GM21576 (cell line): ENCODE measurements at regions not wholly inside any gene's neighbourhood (a gene's known extent, or its start where the extent isn't known, plus 50 kb on each side); places are given as distances from the start of the nearest gene placed in this dataset.
"Not testable (repeated sequence)": the region's sequence is repeated elsewhere in the genome, so short reads cannot be mapped to it uniquely, and the experiment has no call there.

ENCODE experiments used
- ATAC-seq: cut with Tn5 transposase; IDR thresholded peaks from one replicate; pipeline ENCODE4 v1.9.1; 2021; ENCODE audit warnings: mild to moderate bottlenecking, moderate library complexity; ENCODE audit not compliant: unreplicated experiment

- no peak for ATAC-seq
Measured at GRCh38 chr6:112401083-112401482, 54.0 kb downstream of the RFPL4B start.

GRCh38 chr6:112407101-112407590 lies 60.0 kb downstream of the RFPL4B start:
- ATAC-seq, result no peak

- no peak for ATAC-seq
Measured at GRCh38 chr6:112408522-112408921, 61.4 kb downstream of the RFPL4B start.

DNA sequence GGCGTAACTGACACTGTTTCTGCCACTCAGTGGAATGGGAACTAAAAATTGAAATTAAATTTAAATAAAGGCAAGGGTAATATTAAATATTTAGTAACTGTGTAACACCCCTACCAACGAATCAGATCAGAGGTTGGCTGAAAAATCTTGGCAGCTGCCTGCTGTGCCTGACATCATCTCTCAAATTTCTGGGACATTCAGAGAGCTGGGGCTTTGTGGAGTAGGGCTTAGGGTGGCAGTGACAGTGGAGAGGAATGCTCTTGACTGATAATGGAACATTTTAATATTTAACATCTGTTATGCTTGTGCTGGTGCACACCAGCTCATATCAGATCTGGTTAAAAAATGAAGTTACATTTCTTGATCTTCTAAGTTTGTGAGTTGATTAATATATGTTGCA lies 62.2 kb downstream of the RFPL4B start:
- no peak for ATAC-seq

DNA sequence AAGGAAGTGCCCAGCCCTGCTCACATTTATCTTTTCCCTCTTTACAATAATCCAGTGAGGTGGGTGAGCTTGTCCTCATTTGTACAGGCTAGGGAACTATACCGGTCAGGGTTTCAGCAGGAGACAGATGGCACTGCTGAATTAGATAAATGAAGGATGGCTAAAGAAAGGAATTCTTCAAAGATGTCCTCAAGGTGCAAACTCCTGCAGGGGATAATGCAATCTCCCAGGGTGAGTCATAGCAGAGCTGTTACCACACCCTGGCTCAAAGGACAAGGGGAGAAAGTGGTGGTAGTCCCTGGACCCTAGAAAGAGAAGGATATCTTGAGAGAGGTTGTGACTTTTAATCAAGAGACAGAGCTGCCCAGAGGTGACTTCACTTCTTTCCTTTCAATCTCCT lies 66.7 kb downstream of the RFPL4B start:
- no peak for ATAC-seq

GRCh38 chr6:112415366-112415765 lies 68.2 kb downstream of the RFPL4B start:
- ATAC-seq, result no peak

DNA sequence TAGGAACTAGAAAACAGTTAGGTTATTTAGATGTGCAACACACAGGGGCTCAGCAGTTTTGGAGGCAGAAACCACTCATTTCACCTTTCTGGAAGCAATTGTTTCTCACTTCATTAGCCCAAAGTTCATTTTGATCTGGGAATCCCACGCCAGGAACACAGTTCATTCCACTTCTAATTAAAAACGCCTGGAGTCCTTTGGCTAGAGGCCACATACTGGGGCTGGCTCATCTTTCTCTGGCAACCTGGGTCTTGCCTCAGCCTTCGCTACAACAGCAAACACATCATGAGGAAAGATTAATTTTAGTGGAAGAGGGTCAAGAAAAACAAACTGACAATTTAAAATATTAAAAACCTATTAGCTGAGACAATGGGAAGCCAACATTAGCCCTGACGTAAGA lies 69.7 kb downstream of the RFPL4B start:
- no peak for ATAC-seq

GRCh38 chr6:112427011-112427410 lies 79.9 kb downstream of the RFPL4B start:
- not testable (repeated sequence) for ATAC-seq

GRCh38 chr6:112427499-112427898 lies 80.4 kb downstream of the RFPL4B start:
- ATAC-seq, result no peak

- no peak for ATAC-seq
Measured at GRCh38 chr6:112428477-112428876, 81.3 kb downstream of the RFPL4B start.

GRCh38 chr6:112429226-112429625 lies 82.1 kb downstream of the RFPL4B start:
- ATAC-seq, result no peak

DNA sequence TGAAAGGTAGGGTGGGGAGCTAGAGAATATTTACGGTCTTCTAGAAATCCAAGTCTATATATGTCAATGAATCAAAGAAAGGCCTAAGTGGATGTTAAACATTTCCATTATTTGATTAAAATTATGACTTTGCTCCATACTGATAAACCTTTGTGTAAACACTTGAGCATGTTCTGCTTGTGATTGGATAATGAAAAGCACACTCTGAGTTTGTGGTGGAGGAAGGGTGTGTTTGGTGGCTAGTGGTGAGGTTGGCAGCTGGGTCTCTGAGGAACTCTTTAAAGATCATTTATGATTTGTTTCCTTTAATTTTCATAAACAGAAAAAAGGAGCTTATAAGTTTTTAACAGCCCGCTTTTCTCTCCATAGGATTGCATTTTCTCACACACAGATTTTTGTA lies 84.7 kb downstream of the RFPL4B start:
- ATAC-seq, result no peak

GRCh38 chr6:112432853-112433252 lies 85.7 kb downstream of the RFPL4B start:
- ATAC-seq, result no peak

DNA sequence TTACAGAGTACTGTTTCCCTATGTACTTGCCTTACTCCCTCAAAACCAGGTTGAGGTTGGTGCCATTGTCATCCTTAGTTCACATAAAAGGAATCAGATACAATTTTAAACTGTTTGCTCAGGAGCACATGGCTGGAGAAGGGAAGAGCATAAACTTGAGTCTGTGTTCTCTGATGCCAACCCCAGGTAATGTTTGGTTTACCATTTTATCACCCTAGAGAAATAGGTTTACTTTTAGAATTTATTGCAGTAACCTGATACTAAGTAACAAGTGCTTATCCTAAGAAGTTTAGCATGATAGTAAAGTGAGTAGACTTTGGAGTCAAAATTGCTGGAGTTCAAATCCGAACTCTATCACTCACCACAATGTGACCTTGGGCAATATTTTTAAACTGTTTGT lies 86.3 kb downstream of the RFPL4B start:
- no peak for ATAC-seq

- ATAC-seq, result no peak
Measured at GRCh38 chr6:112434896-112435435, 87.8 kb downstream of the RFPL4B start.

DNA sequence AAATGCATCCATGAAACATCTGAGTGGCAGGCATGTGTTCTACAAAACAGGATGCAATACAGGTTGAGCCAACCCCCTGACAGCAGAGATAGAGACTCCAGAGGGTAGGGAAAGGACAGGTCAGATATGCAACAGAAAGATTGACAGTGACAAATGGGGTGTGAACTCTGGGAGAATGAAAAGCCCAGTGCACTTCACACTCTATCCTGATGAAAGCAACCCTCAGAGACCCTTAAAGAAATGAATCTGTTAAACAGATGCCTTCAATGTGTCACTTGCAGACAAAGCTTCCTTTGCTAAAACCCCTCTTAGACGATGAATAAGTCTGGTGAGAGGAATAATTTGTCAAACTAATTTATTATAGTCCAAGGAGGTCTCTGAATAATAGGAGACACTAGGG lies 89.9 kb downstream of the RFPL4B start:
- ATAC-seq, result no peak

DNA sequence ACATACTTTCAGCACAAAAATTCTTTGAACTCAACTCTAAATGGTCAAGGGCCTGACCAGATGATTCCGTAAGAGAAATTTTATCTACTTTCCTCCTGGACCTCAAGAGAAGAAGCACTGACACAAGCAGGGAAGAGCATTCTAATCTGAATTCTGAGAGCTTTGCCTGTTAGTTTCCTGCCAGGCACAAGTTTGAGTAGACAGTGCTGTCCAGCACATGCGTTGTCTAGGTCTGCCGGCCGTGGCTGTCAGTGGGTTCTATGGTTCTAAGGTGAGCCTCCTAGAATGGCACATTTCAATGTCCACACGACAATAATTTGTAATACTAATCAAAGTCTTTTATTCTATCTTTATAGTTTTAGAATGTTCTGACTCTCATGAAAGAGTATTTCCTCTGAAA lies 91.9 kb downstream of the RFPL4B start:
- no peak for ATAC-seq

DNA sequence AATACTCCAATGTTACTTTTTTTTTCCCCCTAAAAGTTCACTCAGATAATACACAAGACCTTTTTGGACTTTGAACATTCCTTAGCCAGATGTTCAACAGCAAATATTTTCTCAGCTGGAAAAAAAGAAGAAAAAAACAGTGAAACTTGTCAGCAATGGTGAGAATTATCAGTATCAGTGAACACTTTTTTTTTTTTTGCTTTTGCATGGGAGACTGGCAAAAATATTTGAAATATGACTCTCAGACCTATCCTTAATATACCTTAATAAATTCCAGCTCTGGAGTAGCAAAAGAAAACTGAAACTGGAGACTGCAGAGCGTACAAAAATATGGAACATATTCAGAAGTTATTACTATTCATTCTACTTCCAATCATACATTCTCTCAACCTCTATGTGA lies 92.3 kb downstream of the RFPL4B start:
- ATAC-seq, result no peak

DNA sequence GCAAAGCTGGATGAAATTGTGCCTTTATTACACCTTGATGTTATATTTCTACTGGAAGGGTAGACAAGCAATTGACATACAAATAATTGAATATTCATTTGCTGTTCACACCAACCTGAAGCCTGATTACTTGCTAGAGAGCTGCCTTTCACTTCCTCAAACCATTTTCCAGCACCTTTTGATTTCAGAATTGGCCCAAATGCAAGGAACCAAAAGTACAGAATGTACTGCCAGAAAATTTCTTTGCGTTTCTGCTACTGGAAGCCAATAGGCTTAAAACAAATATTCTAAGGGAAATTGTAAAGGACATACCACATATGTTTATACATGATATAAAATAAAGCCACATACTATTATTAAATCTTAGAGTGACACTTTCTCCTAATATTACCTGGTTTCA lies 94.5 kb downstream of the RFPL4B start:
- no peak for ATAC-seq

DNA sequence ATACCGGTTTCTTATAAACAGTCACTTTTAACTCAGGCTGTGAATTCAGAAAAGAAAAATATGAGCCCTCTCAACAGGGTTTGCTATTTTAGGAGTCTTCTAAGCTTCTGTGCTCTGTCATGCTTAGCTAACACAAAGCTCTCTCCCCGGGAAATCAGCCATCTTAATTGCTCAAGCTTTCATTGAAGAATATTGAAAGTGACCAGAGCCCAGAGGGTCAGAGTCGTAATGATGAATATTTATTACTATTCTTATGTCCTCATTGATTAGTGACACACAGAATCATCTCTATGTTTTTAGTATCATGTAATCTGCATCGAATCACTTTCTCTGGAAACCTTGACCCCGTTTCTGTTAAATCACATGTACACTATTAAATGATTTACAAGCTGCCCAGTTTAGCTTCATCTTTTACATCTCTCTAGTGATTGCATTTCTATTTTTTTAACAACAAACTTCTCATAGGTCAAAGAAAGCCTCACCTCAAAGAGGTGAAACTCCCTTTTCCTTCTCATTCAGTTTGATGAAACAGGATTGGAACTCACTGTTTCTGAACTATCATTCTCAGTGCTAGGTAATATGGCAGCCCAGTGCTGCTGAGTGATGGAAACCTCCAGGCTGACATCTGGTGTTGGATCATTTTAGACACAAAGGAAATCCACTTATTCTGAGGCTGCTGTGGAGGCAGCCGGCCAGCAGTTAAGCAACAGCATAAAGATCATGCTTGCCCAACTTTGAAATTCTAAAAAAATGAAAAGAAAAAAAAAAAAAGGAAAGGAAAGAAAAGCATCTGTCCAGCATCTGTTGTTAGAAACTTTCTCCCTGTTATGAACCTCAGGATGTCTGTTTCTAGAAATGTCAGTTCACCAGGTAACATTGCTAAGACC lies 96.3 kb downstream of the RFPL4B start:
- ATAC-seq, result no peak

GRCh38 chr6:112448786-112449185 lies 101.7 kb downstream of the RFPL4B start:
- not testable (repeated sequence) for ATAC-seq

DNA sequence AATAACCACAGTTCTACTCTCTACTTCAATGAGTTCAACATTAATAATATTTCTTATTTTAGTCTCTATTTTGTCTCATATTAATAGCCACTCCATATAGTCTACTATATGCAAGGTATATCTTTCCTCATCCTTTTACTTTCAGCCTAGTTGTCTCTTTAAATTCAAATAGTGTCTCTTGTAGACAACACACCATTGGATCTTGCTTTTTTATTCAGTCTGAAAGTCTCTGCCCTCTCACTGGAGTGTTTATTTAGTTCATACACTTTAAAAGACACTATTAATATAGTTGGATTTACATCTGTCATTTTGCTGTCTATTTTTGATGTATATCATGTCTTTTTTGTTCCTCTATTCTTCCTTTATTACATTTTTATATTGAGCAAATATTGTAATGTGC lies 103.5 kb downstream of the RFPL4B start:
- no peak for ATAC-seq
